CD14-positive monocyte (primary cell): ENCODE measurements at regions not wholly inside any gene's neighbourhood (a gene's known extent, or its start where the extent isn't known, plus 50 kb on each side); places are given as distances from the start of the nearest gene placed in this dataset.

ENCODE experiments used
- DNase-seq, 3 donors: peaks; one replicate each; pipeline ENCODE4 v3.0.0-alpha.2; 2011 to 2022
- H2AFZ ChIP-seq: 2 replicates; pipeline ENCODE4 v1.6.0; 2012; ENCODE audit warnings: mild to moderate bottlenecking, low read depth, low read length, inconsistent platforms; ENCODE audit not compliant: insufficient read depth, poor library complexity, severe bottlenecking
- H3K27ac ChIP-seq, 2 donors: 1 replicate in 1 of 2; 2 replicates in 1 of 2; pipeline ENCODE4 v1.5.1; 2012 to 2013; ENCODE audit warnings: low read length in 2 of 2, control low read depth in 1 of 2, inconsistent platforms in 1 of 2, low read depth in 1 of 2, mild to moderate bottlenecking in 1 of 2
- H3K27me3 ChIP-seq, 2 donors: one replicate each; pipeline versions ENCODE4 v1.6.0 to v1.6.1; 2011 to 2013; ENCODE audit warnings: low read length in 2 of 2; ENCODE audit not compliant: control insufficient read depth in 2 of 2, insufficient read depth in 2 of 2
- H3K36me3 ChIP-seq, 2 donors: replicated peaks in 1 of 2; 1 replicate in 1 of 2; 2 replicates in 1 of 2; pipeline versions ENCODE4 v1.5.1 to v1.6.1; 2012 to 2013; ENCODE audit warnings: low read length in 2 of 2, control low read depth in 1 of 2, inconsistent platforms in 1 of 2, mild to moderate bottlenecking in 1 of 2; ENCODE audit not compliant: insufficient read depth in 2 of 2, control insufficient read depth in 1 of 2
- H3K4me1 ChIP-seq, 2 donors: 1 replicate in 1 of 2; 2 replicates in 1 of 2; pipeline versions ENCODE4 v1.5.1 to v1.6.1; 2012 to 2013; ENCODE audit warnings: low read length in 2 of 2, control low read depth in 1 of 2, inconsistent platforms in 1 of 2, mild to moderate bottlenecking in 1 of 2, moderate library complexity in 1 of 2; ENCODE audit not compliant: insufficient read depth in 2 of 2, control insufficient read depth in 1 of 2
- H3K4me2 ChIP-seq: replicated peaks from 2 replicates; pipeline ENCODE3; 2012; ENCODE audit warnings: low read length, moderate library complexity, mild to moderate bottlenecking; ENCODE audit not compliant: poor library complexity, severe bottlenecking; ENCODE audit errors: extremely low read depth
- H3K4me3 ChIP-seq, 3 experiments: fragments of 200-600 bp in 1 of 3; sonication (generic) in 1 of 3; replicated peaks in 1 of 3; 1 replicate in 2 of 3; 2 replicates in 1 of 3; pipeline ENCODE4 v1.5.1; 2011 to 2013; ENCODE audit warnings: low read length in 3 of 3, mild to moderate bottlenecking in 3 of 3, control low read depth in 2 of 3, low read depth in 2 of 3, inconsistent platforms in 1 of 3, moderate library complexity in 1 of 3
- H3K79me2 ChIP-seq: 2 replicates; pipeline ENCODE4 v1.6.0; 2012; ENCODE audit warnings: mild to moderate bottlenecking, control low read depth, inconsistent platforms, low read length, moderate library complexity; ENCODE audit not compliant: insufficient read depth
- H3K9ac ChIP-seq: 2 replicates; pipeline ENCODE4 v1.6.0; 2017; ENCODE audit warnings: low read length, mild to moderate bottlenecking; ENCODE audit not compliant: insufficient read depth, poor library complexity, severe bottlenecking
- H3K9me3 ChIP-seq, 2 donors: replicated peaks in 1 of 2; 1 replicate in 1 of 2; 2 replicates in 1 of 2; pipeline versions ENCODE4 v1.5.1 to v1.6.1; 2012 to 2013; ENCODE audit warnings: low read length in 2 of 2, control low read depth in 1 of 2; ENCODE audit not compliant: control insufficient read depth in 1 of 2, insufficient read depth in 1 of 2
- H4K20me1 ChIP-seq: 2 replicates; pipeline ENCODE4 v1.6.0; 2012; ENCODE audit warnings: mild to moderate bottlenecking, low read length, control low read depth, moderate library complexity; ENCODE audit not compliant: insufficient read depth
- H3K27ac Mint-ChIP-seq, 7 donors: one replicate each; pipeline ENCODE4 v1.8.0; 2020; ENCODE audit warnings: mild to moderate bottlenecking in 7 of 7, mixed read lengths in 7 of 7, moderate library complexity in 6 of 7, inconsistent platforms in 2 of 7
- H3K27me3 Mint-ChIP-seq, 3 donors: one replicate each; pipeline ENCODE4 v1.8.0; 2021 to 2022; ENCODE audit warnings: low read depth in 3 of 3, mild to moderate bottlenecking in 3 of 3, mixed read lengths in 3 of 3, moderate library complexity in 3 of 3, inconsistent platforms in 1 of 3
- H3K36me3 Mint-ChIP-seq, 2 donors: one replicate each; pipeline ENCODE4 v1.8.0; 2020; ENCODE audit warnings: mixed read lengths in 2 of 2, inconsistent platforms in 1 of 2, mild to moderate bottlenecking in 1 of 2
- H3K4me1 Mint-ChIP-seq: one replicate; pipeline ENCODE4 v1.8.0; 2020; ENCODE audit warnings: mild to moderate bottlenecking, mixed read lengths
- H3K4me3 Mint-ChIP-seq, 2 donors: one replicate each; pipeline ENCODE4 v1.8.0; 2020; ENCODE audit warnings: mild to moderate bottlenecking in 2 of 2, mixed read lengths in 2 of 2, moderate library complexity in 1 of 2
- H3K9me3 Mint-ChIP-seq, 7 donors: one replicate each; pipeline ENCODE4 v1.8.0; 2020 to 2022; ENCODE audit warnings: mixed read lengths in 7 of 7, mild to moderate bottlenecking in 6 of 7, moderate library complexity in 6 of 7, inconsistent platforms in 2 of 7
- CTCF ChIP-seq: fragments of 200-600 bp; IDR thresholded peaks from one replicate; pipeline ENCODE4 v1.8.0; 2022; ENCODE audit warnings: antibody characterized with exemption, mild to moderate bottlenecking
- WGBS: methylation state at CpG from one replicate; pipeline ENCODE4 v1.1.5; 2013; ENCODE audit warnings: missing lambda C conversion rate; ENCODE audit not compliant: insufficient coverage; 5-methylcytosine and 5-hydroxymethylcytosine counted together
- intact Hi-C, 2 donors: fragments of 100-400 bp; cut with micrococcal nuclease; formaldehyde crosslinking; loops; one replicate each; pipeline versions ENCODE4 v1.15.0 to v1.15.1; 2023

- H3K4me1 Mint-ChIP-seq: no peaks in the 10 kb centered on the region
- Histone ChIP-seq H3K36me3 (no peaks in the 10 kb centered on the region), H2AFZ (no peak overlapping the region), H3K27ac (no peak overlapping the region), H3K9ac (no peak overlapping the region), H3K4me1 (no peaks in the 10 kb centered on the region), H4K20me1 (no peaks in the 10 kb centered on the region), H3K4me2 (no peak overlapping the region), H3K4me3 (no peak overlapping the region), H3K9me3 (peaks cover 0 to 8% of the 10 kb centered on the region in 2 donors), H3K79me2 (no peaks in the 10 kb centered on the region), H3K27me3 (peaks cover 0 to 6% of the 10 kb centered on the region in 2 donors)
- no peak for DNase-seq
- H3K9me3 Mint-ChIP-seq: peaks cover 0 to 11% (median 6%) of the 10 kb centered on the region in 7 donors
- 100% methylated on average over 4 of the region's 5 CpGs for WGBS
- no peak overlapping the region for H3K4me3 Mint-ChIP-seq
- H3K27me3 Mint-ChIP-seq: peaks cover 12 to 18% (median 16%) of the 10 kb centered on the region in 3 donors
- no peak overlapping the region for H3K27ac Mint-ChIP-seq
- TF ChIP-seq CTCF: no peak
- H3K36me3 Mint-ChIP-seq: no peaks in the 10 kb centered on the region
- intact Hi-C loops: no loop called here
These were observed 50.5 kb downstream of the PALM2AKAP2 start for GRCh38 chr9:109830545-109830944.

GRCh38 chr9:109831998-109832658 lies 52.1 kb downstream of the PALM2AKAP2 start:
- H3K27ac Mint-ChIP-seq: no peak overlapping the region
- H3K4me1 ChIP-seq: no peaks in the 10 kb centered on the region
- no peak overlapping the region for H3K4me2 ChIP-seq
- no peak for TF ChIP-seq CTCF
- peaks cover 0 to 8% of the 10 kb centered on the region in 2 donors for H3K9me3 ChIP-seq
- no peak for DNase-seq
- no peak overlapping the region for H3K4me3 Mint-ChIP-seq
- intact Hi-C loops: no loop called here
- no peaks in the 10 kb centered on the region for H3K79me2 ChIP-seq
- 100% methylated on average over 2 of the region's 6 CpGs for WGBS
- H3K9ac ChIP-seq: no peak overlapping the region
- no peaks in the 10 kb centered on the region for H3K36me3 Mint-ChIP-seq
- H3K9me3 Mint-ChIP-seq: peaks cover 6 to 16% (median 9%) of the 10 kb centered on the region in 7 donors
- no peaks in the 10 kb centered on the region for H4K20me1 ChIP-seq
- H3K4me1 Mint-ChIP-seq: no peaks in the 10 kb centered on the region
- no peak overlapping the region for H2AFZ ChIP-seq
- peaks cover 0 to 6% of the 10 kb centered on the region in 2 donors for H3K27me3 ChIP-seq
- H3K27ac ChIP-seq: no peak overlapping the region
- no peak overlapping the region for H3K4me3 ChIP-seq
- H3K27me3 Mint-ChIP-seq: peaks cover 11 to 17% (median 16%) of the 10 kb centered on the region in 3 donors
- H3K36me3 ChIP-seq: no peaks in the 10 kb centered on the region
